NB4 (cell line): ENCODE measurements at regions not wholly inside any gene's neighbourhood (a gene's known extent, or its start where the extent isn't known, plus 50 kb on each side); places are given as distances from the start of the nearest gene placed in this dataset.
"Not testable (repeated sequence)": the region's sequence is repeated elsewhere in the genome, so short reads cannot be mapped to it uniquely, and the experiment has no call there.

ENCODE experiments used
- CTCF ChIP-seq: IDR thresholded peaks from one replicate; pipeline ENCODE4 v1.5.1; 2012; ENCODE audit warnings: low read depth, low read length
- MAX ChIP-seq: IDR thresholded peaks from 2 replicates; pipeline ENCODE4 v1.6.1; 2011; ENCODE audit warnings: low read depth, low read length
- MYC ChIP-seq: IDR thresholded peaks from 2 replicates; pipeline ENCODE4 v1.6.1; 2011; ENCODE audit warnings: low read depth, low read length
- POLR2A ChIP-seq: IDR thresholded peaks from 2 replicates; pipeline ENCODE4 v1.6.1; 2011; ENCODE audit warnings: mild to moderate bottlenecking; ENCODE audit not compliant: insufficient read length; ENCODE audit errors: extremely low read depth

GRCh38 chr4:66115231-66115630 is 444.9 kb upstream of the EPHA5 start:
- not testable (repeated sequence) for TF ChIP-seq CTCF, POLR2A, MYC, MAX
